ENCODE measurements at regions not wholly inside any gene's neighbourhood (a gene's known extent, or its start where the extent isn't known, plus 50 kb on each side); places are given as distances from the start of the nearest gene placed in this dataset.

DNA sequence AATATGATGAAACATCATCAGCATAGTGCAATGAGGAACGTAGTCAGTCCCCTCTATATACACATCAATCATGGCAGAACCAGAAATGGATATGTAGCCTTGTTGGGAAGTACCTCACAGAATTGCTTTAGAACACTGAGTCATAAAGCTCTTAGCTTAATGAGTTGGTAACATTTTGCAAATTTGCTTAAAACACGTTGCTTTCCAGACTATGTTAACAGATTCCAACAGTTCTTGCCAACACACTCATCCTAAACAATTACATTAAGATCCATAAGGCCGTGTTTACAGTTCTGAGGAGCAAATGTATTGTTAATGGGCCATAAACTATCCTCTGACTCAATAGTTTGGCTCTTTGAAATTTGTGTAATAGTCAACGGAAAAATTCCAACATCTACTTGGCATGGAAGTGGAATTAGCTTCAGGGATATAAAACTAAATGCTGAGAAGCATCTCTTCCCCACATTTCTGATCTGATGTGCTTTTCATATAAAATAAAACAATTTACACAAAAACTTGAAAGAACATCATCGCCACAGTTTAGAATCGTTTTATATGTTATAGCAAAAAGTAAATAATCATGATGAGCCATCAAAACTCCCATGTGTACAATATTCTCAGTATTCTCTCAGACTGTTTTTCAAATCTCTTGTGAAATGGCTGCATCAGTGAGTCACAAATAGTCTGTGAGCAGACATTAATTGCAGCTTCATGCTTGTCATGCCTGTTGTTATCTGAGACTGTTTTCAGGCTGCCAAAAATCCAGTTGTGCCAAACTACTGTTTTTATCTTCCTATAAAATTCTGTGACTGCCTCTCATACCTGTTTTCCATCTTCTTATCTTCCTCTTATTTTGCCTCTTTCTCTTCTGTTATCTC, 291.9 kb downstream of the COX7C start:
- Histone ChIP-seq H2AFZ (no peak overlapping the region), H3K9ac (no peak overlapping the region), H3K27me3 (ENCODE audit: control insufficient read depth, insufficient read depth, low read length) (no peaks in the 10 kb centered on the region)

DNA sequence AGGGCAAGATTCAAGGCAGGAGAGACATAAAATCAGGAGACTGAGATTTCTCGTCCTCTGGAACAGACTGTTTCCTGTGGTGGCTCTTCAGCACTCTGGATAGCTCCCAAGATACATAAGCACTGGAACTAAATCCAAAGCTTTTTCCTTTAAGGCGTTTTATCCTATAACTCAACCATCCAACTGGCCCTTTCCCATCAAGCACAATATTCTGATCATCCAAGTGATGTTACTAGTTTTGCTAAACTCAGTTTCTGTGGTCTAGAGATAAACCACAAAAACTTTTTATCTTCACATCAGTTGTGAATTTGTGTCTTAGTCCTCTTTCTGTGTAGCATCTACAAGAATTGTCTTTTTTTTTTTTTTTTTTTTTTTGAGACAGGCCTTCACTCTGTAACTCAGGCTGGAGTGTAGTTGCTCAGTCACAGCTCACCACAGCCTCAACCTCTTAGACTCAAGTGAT, 299.4 kb downstream of the COX7C start:
- H3K79me2 ChIP-seq: no peaks in the 10 kb centered on the region
- TF ChIP-seq, protein P1, sequence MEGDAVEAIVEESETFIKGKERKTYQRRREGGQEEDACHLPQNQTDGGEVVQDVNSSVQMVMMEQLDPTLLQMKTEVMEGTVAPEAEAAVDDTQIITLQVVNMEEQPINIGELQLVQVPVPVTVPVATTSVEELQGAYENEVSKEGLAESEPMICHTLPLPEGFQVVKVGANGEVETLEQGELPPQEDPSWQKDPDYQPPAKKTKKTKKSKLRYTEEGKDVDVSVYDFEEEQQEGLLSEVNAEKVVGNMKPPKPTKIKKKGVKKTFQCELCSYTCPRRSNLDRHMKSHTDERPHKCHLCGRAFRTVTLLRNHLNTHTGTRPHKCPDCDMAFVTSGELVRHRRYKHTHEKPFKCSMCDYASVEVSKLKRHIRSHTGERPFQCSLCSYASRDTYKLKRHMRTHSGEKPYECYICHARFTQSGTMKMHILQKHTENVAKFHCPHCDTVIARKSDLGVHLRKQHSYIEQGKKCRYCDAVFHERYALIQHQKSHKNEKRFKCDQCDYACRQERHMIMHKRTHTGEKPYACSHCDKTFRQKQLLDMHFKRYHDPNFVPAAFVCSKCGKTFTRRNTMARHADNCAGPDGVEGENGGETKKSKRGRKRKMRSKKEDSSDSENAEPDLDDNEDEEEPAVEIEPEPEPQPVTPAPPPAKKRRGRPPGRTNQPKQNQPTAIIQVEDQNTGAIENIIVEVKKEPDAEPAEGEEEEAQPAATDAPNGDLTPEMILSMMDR (IDR thresholded peaks at IDR 0.05): no peak
- H3K27me3 ChIP-seq (ENCODE audit: control insufficient read depth, insufficient read depth, low read length): no peaks in the 10 kb centered on the region
- no peak overlapping the region for H3K9ac ChIP-seq
- no peaks in the 10 kb centered on the region for H3K4me1 ChIP-seq
- H3K27ac ChIP-seq: no peak overlapping the region
- no peaks in the 10 kb centered on the region for H3K9me3 ChIP-seq (ENCODE audit: control insufficient read depth, low read length)
- H3K4me3 ChIP-seq (ENCODE audit: low read depth, low read length): no peak overlapping the region
- no peak overlapping the region for H2AFZ ChIP-seq
- no peaks in the 10 kb centered on the region for H3K36me3 ChIP-seq (ENCODE audit: control insufficient read depth, insufficient read depth, low read length)
- no peak overlapping the region for H3K4me2 ChIP-seq (ENCODE audit: low read length)

More for the DNA sequence above, 291.9 kb downstream of the COX7C start:
- Histone ChIP-seq H3K36me3 (ENCODE audit: control insufficient read depth, insufficient read depth, low read length) (no peaks in the 10 kb centered on the region), H3K4me3 (ENCODE audit: low read depth, low read length) (no peak overlapping the region), H3K4me1 (no peaks in the 10 kb centered on the region), H3K4me2 (ENCODE audit: low read length) (no peak overlapping the region), H3K27ac (no peak overlapping the region), H3K79me2 (no peaks in the 10 kb centered on the region), H3K9me3 (ENCODE audit: control insufficient read depth, low read length) (no peaks in the 10 kb centered on the region)
- TF ChIP-seq, protein P1 (IDR thresholded peaks at IDR 0.05): no peak

DNA sequence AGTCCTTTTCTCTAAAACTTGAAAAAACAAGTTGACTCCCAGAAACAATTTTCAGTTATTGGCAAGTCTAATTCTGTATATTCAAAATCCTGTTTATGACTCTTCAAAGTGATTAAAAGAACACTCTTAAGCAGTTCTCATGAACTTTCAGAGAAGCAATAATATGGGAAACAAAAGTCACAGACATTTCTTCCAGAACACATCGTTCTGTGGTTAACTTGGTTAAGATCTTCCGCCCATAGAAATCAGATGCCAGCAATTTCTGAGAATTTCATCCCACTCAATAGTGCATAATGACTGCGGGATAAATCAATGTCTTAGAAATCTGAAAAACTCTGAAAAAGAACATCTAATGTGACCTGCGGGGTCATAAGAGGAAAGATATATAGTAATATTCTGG, 300.5 kb downstream of the COX7C start:
- TF ChIP-seq, protein P1 (IDR thresholded peaks at IDR 0.05): no peak
- Histone ChIP-seq H3K9me3 (ENCODE audit: control insufficient read depth, low read length) (no peaks in the 10 kb centered on the region), H3K9ac (no peak overlapping the region), H2AFZ (no peak overlapping the region), H3K4me3 (ENCODE audit: low read depth, low read length) (no peak overlapping the region), H3K36me3 (ENCODE audit: control insufficient read depth, insufficient read depth, low read length) (no peaks in the 10 kb centered on the region), H3K4me2 (ENCODE audit: low read length) (no peak overlapping the region), H3K27me3 (ENCODE audit: control insufficient read depth, insufficient read depth, low read length) (no peaks in the 10 kb centered on the region), H3K79me2 (no peaks in the 10 kb centered on the region), H3K4me1 (no peaks in the 10 kb centered on the region), H3K27ac (no peak overlapping the region)

DNA sequence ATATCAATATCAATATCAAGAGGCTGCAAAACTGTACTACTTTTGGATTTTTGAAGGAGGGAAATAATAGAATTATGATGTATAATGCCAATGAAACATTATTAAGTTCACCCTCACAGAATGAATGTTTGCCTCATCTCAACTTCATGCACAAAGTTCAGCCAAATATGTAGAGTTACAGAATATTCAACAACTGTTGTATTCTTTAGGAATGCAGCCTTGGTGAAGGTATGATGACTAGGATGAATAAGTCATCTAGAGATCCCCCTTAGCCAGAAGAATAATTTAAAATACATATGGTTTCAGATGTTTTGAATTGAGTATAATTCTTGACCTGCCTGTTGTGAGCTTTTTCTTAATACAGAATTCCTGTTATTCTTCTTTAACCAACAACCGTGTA, 308.3 kb downstream of the COX7C start:
- Histone ChIP-seq H3K79me2 (no peaks in the 10 kb centered on the region), H2AFZ (no peak overlapping the region), H3K27ac (no peak overlapping the region), H3K27me3 (ENCODE audit: control insufficient read depth, insufficient read depth, low read length) (no peaks in the 10 kb centered on the region), H3K4me1 (no peaks in the 10 kb centered on the region), H3K4me3 (ENCODE audit: low read depth, low read length) (no peak overlapping the region), H3K36me3 (ENCODE audit: control insufficient read depth, insufficient read depth, low read length) (no peaks in the 10 kb centered on the region), H3K9ac (no peak overlapping the region), H3K4me2 (ENCODE audit: low read length) (no peak overlapping the region), H3K9me3 (ENCODE audit: control insufficient read depth, low read length) (no peaks in the 10 kb centered on the region)
- TF ChIP-seq, protein P1 (IDR thresholded peaks at IDR 0.05): no peak

All from parathyroid adenoma (tissue), 2 donors.